GM12864 (cell line): ENCODE measurements at regions not wholly inside any gene's neighbourhood (a gene's known extent, or its start where the extent isn't known, plus 50 kb on each side); places are given as distances from the start of the nearest gene placed in this dataset.
"Not testable (repeated sequence)": the region's sequence is repeated elsewhere in the genome, so short reads cannot be mapped to it uniquely, and the experiment has no call there.

ENCODE experiments used
- DNase-seq: peaks from one replicate; pipeline ENCODE4 v3.0.0-alpha.2; 2011; ENCODE audit warnings: low read depth
- H3K4me3 ChIP-seq: 2 replicates; pipeline ENCODE4 v1.5.1; 2011; ENCODE audit warnings: mild to moderate bottlenecking, low read depth, low read length, control low read depth

- DNase-seq, H3K4me3 ChIP-seq: not testable (repeated sequence)
These were observed 351.7 kb downstream of the CNTNAP3B start for GRCh38 chr9:41777536-41777935.

GRCh38 chr9:41772541-41772940 is 356.7 kb downstream of the CNTNAP3B start:
- not testable (repeated sequence) for DNase-seq, H3K4me3 ChIP-seq

DNA sequence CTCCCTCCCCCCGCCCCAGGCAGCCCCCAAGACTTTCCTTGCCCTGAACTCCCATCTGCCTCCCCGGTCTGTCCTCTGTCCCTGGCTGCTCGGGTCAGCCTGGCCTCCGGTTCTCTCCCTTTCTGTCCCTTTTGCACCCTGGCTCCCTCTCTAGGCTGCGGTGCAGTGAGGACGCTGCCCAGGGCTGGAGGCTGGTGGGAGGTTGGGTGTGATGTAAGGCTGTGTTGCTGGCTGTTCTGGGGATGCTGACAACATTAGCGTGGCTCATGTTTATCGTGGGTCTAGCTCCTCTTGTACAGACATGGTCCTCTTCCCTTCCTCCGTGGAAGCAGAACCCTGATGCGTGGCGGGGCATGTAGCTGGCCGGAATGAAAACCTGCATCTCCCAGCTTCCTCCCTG is 357.5 kb downstream of the CNTNAP3B start:
- not testable (repeated sequence) for H3K4me3 ChIP-seq, DNase-seq

- DNase-seq, H3K4me3 ChIP-seq: not testable (repeated sequence)
These were observed 374.4 kb downstream of the CNTNAP3B start for GRCh38 chr9:41754822-41755221.

GRCh38 chr9:41754403-41754802 is 374.8 kb downstream of the CNTNAP3B start:
- DNase-seq, H3K4me3 ChIP-seq: not testable (repeated sequence)

DNA sequence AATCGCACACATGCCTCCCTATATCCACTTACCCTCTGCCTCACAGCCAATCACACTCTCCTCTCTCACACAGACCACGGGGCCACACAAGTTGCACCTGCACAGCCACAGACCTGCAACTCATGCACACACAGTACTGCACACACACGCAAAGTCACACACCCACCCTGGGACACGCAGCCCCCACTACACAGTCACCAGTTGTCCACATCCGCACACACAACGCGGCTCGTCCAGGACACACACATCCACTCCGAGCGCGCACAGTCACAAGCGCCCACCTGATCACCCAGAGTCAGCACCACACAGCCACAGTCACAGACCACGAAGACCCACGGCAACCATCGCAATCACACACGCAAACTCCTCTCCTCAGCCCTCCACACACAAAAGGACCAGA is 387.3 kb downstream of the CNTNAP3B start:
- not testable (repeated sequence) for DNase-seq, H3K4me3 ChIP-seq

GRCh38 chr9:41741173-41741572 is 388.1 kb downstream of the CNTNAP3B start:
- not testable (repeated sequence) for DNase-seq, H3K4me3 ChIP-seq

- H3K4me3 ChIP-seq, DNase-seq: not testable (repeated sequence)
These were observed 390.5 kb downstream of the CNTNAP3B start for GRCh38 chr9:41738681-41739080.

- not testable (repeated sequence) for DNase-seq, H3K4me3 ChIP-seq
These were observed 430.0 kb downstream of the CNTNAP3B start for GRCh38 chr9:41699190-41699589.

DNA sequence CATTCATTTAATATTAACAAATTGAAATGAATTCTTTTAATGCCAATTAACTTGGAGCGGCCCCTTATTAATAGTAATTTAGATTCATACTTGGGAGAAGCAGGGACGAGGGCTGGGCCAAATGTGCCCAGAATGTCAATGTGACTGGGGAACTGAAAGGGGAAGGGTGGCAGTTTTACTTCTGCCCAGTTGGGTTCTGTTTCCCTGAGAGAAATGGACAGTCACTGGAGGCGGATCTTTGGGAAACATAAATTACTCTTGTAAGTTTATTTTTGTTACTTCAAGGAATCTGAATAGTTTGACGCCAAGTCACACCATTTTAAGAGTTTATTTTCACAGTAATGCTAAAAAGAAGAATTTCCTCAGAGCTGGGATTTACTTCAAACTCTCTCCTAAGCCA is 432.1 kb downstream of the CNTNAP3B start:
- not testable (repeated sequence) for H3K4me3 ChIP-seq, DNase-seq

DNA sequence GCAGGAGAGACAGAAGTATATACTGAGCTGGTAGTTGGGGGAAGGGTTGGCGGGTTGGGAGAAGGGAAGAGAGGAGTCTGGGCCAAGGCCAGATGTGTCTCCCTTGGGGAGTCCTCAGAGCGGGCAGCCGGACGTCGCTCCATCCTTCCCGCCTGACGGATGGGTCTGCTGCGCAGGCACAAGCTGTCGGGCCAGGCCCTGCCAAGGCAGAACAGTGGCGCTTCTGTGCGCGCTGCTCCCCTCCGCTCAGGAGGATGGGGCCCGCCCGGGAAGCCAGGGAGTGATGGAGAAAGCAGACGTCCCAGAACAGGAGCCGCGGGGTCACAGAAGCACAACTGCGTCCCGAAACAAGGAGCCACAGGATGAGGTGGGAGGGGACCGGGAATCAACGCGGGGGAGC is 449.9 kb downstream of the CNTNAP3B start:
- DNase-seq, H3K4me3 ChIP-seq: not testable (repeated sequence)

GRCh38 chr9:41663497-41664036 is 465.7 kb downstream of the CNTNAP3B start:
- not testable (repeated sequence) for H3K4me3 ChIP-seq, DNase-seq

GRCh38 chr9:41658706-41659105 is 469.6 kb upstream of the ZNG1F start:
- not testable (repeated sequence) for H3K4me3 ChIP-seq, DNase-seq

- H3K4me3 ChIP-seq, DNase-seq: not testable (repeated sequence)
These were observed 469.0 kb upstream of the ZNG1F start for GRCh38 chr9:41658116-41658515.

GRCh38 chr9:41657141-41657540 is 468.0 kb upstream of the ZNG1F start:
- H3K4me3 ChIP-seq, DNase-seq: not testable (repeated sequence)

DNA sequence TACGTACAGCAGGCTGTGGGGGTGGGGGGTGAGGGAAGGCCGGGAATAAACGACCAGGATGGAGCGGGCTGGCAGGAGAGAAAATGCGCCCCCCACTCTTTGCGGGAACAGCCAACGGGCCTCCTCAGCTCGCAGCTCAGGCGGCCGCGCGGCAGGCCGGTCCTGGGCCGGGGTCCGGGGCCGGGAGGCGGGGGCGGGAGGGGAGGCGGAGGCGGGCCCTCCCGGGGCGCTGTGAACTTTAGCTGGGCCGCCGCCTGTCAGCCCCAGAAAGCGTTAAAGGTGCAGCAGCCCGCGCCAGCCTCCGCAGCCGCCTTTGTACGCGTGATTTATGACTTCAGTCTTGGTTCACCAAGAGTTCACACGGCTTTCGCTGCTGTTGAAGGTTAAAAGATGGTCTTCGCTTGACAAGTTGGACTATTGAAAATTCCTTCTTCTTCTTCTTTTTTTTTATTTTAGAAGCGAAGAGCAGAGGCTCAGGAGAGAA is 466.0 kb upstream of the ZNG1F start:
- H3K4me3 ChIP-seq, DNase-seq: not testable (repeated sequence)

GRCh38 chr9:41654349-41654748 is 465.2 kb upstream of the ZNG1F start:
- DNase-seq, H3K4me3 ChIP-seq: not testable (repeated sequence)

DNA sequence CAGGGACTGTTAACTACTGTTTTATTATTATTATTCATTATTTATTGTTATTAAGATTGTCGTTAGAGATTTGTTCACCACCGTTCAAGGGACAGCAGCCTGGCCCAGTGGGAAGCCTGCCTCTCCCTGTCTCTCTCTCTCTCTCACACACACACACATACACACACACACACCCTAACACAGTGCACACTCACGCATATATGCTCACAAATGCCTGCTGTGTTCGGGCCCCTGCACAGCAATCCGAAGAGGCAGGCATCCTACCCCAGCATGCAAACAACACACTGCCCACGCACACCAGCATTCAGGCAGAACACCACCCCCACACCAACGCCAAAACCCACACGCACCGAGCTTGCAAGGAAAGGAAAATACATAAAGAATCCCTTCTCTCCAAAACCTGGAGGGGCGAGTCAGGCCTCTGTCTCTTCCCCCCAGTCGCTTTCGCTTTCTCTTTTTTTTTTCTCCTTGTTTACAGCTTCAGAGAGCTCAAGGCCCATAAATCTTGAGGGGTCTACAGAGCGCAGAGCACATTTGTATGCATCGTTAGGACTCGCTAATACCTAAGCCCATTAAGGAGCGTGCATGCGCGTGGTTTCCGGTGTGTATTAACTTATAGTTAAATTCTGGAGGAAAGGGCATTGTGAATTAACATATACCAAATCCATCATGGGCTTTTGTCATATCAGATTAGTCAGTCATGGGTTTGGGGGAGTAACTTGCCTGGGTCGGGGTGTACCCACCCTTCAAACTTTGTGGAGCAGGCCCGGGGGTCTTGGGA is 464.6 kb upstream of the ZNG1F start:
- DNase-seq, H3K4me3 ChIP-seq: not testable (repeated sequence)

- H3K4me3 ChIP-seq, DNase-seq: not testable (repeated sequence)
These were observed 463.7 kb upstream of the ZNG1F start for GRCh38 chr9:41652800-41653199.

DNA sequence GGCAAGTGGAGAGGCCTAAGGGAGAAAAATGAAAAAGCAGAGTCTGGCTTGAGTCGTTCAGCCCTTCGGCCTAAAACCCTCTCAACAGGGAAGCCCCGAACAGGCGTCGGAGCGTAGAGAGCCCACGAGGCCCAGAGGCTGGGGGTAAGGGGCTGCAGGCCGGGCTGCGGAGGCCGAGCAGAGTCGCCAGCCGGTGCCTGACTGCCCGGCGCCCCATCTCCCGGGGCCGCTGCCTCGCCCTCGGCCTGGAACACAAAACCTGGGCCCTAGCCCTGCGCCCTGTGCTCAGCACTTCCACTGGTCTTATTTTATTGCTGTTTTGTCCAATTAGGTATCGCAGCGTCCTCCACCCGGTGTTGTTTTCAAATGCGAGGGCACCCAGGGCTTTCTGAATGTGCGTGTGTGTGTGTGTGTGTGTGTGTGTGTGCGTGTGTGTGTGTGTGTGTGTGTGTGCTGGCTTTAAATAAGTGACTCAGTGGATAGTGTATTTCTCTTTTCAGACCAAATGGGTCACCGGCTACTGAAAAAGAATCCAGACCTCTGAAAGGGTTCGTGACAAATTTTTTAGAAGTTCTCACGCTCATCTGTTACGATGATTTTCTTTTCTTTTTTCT is 463.1 kb upstream of the ZNG1F start:
- not testable (repeated sequence) for H3K4me3 ChIP-seq, DNase-seq
